ENCODE measurements at regions not wholly inside any gene's neighbourhood (a gene's known extent, or its start where the extent isn't known, plus 50 kb on each side); places are given as distances from the start of the nearest gene placed in this dataset.
"Not testable (repeated sequence)": the region's sequence is repeated elsewhere in the genome, so short reads cannot be mapped to it uniquely, and the experiment has no call there.

DNA sequence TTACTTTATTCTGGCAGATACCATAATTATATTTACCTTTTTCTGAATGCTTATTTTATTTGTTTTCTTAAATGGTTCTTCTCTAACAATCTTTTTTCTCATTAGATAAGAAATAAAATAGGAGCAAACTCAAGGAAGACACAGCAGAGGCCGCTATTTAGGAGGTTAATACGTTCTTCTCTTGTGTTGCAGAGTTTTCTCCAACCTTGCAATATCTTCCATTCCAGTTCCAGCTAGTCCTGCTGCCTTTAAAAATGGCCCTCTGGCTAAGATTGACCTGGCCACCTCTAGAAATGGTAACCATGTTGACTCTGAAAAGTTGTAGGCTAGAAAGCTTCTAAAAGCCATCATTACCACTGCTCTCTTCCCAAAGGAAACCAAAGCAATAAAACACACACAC, 718.8 kb downstream of the MAT2B start:
- DNase-seq, result no peak

DNA sequence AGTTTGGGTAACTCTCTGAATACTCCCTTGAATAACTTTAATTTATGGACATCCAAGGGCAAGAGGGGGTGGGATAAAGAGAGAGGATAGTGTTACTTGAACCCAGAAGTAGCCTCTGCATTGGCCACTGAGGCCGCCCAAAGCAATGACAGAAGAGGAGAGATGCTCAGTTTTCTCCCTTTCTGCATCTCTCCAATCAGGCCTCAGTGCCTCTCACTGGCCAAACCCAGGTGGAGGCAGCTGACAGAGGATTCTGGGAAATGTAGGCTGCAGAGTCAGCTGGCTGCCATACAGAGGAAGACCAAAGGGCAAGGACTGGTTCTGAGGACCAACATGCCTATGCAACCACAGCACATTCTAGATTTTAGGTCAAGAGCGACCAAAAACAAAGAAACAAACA, 719.4 kb downstream of the MAT2B start:
- no peak for DNase-seq

DNA sequence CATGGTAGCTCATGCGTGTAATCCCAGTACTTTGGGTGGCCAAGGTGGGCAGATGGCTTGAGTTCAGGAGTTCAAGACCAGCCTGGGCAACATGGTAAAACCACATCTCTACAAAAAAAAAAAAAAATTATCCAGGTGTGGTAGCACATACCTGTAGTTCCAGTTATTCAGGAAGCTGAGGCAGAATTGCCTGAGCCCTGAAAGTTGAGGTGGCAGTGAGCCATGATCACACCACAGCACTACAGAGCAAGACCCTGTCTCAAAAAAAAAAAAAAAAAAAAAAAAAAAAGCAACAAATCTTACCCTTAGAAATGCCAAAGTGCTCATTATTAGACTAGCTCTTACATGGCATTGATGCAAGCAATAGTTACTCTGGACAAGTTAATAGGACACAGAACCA, 724.9 kb downstream of the MAT2B start:
- DNase-seq, result no peak

DNA sequence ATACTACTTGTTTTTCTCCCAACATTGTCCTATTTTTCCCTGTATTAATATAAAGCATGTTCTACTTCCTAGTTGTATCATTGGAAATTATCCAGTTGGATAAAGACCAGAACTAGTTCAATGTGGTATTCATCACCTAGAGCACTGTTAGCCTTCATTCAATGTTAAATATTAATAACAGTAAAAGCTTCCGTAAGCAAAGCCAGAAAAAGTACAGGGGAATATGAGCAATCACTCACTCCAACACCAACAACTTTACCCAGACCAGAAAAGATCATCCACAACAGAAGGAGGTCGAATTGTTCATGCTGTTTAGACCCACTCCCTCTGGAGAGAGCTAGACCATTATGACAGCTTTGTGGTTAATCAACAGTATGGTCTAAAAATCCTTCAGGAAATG, 728.4 kb downstream of the MAT2B start:
- no peak for DNase-seq

DNA sequence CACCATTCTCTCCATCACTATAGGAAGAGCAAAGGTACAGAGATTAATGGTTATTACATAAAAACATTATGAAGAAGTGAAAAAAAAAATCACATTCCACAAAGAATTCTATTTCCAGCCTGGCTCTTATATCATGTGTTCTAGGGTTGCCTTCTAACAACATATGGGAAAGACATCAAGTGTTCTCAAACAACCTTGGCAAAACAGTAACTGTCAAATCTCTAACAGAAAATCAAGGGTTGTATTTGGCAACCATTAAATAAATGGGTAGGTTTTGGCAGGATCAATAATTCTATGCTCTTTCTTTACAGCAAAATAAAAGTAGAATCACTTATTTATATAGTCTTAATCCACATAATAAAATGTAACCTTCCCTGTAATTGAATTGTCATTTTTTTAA, 728.9 kb downstream of the MAT2B start:
- DNase-seq, result no peak

DNA sequence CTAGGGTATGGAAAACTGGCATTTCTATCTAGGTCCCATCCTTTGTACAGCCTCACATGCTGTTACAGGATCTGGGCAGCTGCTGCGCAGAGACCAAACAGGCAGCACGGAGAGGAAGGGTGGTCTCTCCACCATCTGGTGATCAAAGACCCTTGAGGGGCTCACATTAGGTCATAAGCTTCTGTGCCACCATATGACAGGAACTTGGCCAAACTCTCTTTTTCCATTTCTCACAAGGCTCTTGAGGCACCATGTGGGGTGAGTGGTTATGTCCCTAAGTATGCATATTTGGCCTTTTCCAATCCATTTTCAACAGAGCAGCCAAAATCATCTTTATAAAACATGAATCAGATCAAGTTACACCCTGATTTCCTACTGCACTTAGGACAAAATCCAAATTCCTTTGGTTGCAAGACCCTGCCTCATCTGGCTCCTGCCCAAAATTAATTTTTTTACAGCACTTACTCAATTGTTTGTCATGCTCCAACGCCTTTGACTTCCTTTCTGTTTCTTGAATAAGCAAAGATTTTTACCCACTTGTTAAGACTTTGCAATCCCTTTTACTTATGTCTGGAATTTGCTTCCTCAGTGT, 730.0 kb downstream of the MAT2B start:
- DNase-seq, result no peak

DNA sequence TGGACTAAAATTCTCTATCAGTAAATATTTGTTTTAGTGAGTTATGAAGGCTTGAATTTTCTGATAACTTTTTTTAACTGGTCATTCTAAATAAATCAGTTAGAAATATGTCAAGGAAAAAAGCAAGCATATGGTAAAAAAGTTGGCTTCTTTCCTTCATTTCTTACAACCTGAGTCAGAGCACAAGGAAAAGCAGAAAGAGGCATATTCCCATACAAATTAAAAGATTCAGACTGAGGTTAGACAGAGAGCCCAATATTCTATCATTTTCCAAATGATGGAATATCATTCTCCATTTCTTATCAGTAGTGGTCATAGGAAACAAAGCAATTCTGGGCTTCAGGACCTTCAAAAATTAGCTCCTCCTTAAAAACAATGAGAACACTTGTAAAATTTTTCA, 732.1 kb downstream of the MAT2B start:
- no peak for DNase-seq

DNA sequence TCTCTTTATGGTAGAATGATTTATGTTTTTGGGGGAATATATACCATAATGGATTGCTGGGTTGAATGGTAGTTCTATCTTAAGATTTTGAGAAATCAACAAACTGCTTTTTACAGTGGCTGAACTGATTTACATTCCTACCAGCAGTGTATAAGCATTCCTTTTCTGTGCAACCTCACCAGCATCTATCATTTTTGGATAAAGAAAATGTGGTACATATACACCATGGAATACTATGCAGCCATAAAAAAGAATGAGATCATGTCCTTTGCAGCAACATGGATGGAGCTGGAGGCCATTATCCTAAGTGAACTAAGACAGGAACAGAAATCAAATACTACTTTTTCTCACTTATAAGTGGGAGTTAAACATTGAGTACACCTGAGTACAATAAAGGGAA, 746.4 kb downstream of the MAT2B start:
- not testable (repeated sequence) for DNase-seq

DNA sequence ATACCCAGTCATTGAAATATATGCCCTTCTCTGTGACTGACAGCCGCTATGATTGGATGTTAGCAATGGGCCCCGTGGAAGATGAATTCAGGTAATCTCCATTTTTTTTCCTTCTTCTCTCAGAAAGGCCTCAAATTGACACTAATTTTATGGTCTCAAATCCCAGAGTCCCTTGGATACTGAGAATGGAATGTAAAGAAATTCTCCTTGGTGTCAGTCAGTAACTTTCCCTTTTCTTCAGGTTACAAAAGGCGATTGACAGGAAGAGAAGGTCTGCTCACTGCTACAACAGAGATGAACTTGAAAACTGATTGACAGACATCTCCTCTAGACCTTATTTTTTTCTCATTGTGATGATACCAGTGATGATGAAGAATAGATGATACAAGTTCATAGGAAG, 748.3 kb downstream of the MAT2B start:
- no peak for DNase-seq

DNA sequence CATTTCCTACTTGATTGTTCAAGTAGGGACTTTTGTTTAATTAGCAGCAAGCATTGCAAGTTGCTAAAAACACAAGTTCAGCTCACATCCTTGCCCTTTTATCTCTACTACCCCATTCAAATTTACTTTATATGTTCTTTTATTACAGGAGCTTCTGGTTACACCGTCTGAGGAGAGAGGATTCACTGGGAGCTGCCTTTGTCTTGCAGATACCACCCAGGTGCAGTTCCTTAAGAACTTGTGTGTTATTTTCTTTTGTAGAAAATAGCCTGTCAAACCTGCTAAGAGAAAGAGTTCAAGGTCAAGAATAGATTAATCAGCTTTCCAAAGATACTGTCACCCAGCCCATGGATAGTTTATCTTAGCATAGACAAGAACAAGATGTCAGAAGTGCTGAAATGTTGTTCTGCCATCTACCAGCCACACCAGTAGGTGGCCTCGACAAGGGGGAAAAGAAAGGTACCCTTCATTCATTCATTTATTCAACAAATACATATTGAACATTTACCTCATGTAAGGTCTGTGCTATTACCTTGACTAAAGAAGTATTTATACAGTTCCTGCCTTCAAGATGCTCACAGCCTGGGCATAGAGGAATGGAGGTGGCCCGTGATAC, 750.3 kb downstream of the MAT2B start:
- no peak for DNase-seq

DNA sequence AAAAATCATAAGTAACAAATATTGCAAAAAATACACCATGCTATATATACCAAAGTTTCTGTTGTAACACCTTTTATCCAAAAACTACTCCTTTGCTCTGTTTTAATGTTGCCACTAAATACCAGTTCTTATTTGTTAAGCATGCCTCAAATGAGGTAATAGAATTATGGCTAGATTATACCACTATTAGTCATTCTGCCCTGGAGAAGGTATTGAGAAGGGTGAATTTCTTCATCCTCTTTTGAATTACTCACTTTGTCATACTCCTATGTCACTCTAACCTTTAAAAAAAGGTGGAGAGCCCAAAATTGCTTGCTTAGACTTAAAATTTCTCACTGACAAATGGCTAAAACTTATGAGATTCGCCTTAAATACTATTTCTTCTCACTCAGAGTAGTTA, 750.9 kb downstream of the MAT2B start:
- no peak for DNase-seq

DNA sequence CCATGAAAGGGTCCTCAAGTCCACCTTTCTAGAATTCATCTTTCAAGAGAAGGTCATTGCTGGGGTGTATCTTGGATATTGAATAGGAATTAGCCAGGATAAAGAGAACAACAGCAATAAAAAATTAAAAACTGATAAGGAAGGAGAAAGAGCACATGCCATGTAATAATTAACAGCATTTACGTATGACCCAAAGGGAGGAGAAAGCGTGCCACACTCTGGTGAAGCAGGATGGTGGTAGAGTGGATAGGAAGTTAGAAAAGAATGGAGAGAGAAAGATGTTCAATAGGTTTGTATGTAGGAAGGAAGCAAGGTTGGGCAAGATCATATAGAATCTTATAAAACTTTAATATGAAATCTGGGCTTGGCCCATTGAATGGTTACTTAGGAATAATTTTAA, 751.5 kb downstream of the MAT2B start:
- DNase-seq, result no peak

DNA sequence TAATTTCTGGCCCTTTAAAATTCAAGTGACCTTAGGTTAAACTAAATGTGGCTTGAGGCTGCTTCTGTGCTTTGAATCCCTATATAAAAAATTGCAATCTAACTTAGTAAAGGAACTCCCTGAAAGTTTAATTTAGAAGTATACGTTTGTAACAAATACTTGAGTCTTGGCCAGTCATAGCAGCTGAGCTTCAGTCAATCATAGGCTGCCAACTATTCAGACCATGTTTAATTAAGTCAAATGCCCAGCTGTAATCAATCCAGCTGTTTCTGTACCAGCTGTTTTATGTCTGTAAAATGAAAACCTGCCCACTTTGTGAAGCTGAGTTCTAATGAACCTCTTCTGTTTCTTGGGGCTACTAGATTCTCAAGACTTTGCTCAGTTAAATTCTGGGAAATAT, 760.1 kb downstream of the MAT2B start:
- no peak for DNase-seq

DNA sequence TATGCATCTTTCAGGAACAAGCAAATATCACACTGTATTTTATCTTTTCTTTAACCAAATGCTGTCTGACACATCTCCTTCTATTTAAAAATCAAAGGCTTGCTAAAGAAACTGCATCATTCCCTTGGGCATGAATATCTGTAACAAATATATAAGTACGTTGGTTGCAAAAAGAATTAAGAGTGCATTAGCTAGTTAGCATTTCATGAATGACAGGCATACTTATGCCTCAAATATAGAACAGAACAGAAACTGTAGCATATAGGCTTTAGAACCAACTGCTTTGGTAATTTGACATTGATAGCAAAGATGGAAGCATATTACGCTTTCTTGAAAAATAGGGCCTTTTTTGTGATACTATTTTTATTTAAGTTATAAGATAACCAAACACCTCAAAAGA, 761.2 kb downstream of the MAT2B start:
- no peak for DNase-seq

DNA sequence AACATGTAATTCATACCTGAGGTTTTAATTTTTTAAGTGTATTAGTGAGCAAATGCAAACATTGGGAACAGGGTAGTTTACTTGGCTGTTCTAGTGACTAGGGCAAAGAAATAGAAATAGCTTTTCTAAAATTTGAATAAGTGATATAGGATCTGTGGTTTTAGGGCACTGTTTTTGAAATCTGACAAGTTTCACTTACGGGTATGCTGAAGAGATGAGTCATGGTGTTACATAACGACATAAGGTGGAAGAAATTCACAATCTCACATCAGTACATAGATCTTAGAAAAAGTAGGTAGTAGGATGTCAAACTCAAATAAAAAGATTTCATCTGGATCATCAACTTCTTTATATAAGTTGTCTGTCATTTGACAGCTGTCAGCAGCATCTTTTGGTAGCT, 772.3 kb downstream of the MAT2B start:
- no peak for DNase-seq

DNA sequence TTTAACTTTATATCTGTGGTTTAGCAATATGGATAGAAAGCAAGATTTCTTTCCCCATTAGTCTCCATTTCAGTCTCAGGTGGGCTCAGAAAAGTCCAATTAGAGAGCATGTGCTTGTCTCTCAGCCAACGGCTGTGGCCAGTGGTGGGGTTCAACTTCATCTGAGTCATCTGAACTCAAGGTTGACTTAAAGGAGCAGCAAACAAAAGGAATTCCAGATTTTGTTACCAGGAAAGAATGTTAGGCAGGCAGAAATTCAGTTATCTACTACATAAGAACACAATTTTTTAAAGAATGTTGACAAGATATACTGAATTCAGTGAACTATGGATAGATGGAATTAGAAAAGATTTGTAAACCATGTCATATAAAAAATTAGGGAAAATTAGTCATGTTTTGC, 784.1 kb downstream of the MAT2B start:
- DNase-seq, result no peak

DNA sequence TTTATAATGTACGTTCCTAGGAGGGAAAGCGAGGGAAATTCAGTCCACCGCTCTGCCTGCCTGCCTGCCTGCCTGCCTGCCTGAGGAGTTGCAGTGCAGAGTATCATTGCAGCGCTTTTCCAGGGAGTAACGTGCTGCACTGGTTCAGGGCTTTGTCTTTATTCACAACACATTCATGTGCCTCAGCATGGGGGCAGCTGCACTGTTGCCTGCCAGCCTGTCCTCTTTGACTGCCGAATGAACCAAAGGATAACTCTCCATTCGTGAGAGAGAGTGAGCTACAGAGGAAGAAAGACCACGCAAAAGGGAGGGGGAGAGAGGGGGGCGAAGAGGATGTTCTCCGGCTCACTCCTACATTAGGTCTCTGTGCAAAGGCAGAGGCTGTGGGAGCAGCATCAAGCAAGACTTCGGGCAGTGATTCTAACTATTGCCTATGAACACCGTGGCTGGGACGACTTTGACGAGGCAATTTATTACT, 791.2 kb downstream of the MAT2B start:
- DNase-seq, result no peak

DNA sequence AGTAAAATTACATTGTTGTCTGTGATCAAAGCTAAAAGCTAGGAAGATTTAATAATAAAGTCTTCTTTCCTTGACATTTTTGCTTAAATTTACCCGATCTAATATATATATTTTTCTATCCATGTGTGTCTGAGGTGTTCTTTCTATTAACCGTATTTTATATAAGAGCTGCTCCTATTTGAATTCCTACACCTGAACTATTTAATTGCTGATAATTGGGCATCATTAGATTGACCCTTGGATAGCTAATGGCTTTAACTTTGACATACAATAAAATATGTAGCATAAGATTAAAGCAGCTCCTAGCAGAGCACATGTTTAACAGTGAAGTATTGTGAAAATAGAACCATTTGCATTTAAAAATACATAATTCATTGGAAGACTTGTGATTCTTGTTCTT, 792.7 kb downstream of the MAT2B start:
- no peak for DNase-seq

DNA sequence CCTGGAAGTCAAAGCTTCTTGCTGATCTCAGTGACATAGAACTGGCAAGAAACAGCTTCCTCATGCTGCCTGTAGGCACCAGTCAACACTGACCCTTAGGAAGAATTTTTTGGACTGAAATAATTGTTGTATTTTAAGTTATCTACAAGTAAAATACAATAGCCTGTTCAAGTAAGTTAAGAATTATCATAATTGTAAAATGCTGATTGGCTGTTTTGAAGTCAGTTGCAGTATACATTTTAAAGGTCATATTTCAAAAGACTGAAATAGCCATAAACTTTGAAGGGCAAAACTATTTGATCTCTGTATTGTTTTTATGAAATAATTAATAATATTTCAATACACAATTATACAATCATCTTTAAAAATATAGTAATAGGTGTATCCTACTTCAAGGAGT, 794.9 kb downstream of the MAT2B start:
- no peak for DNase-seq

DNA sequence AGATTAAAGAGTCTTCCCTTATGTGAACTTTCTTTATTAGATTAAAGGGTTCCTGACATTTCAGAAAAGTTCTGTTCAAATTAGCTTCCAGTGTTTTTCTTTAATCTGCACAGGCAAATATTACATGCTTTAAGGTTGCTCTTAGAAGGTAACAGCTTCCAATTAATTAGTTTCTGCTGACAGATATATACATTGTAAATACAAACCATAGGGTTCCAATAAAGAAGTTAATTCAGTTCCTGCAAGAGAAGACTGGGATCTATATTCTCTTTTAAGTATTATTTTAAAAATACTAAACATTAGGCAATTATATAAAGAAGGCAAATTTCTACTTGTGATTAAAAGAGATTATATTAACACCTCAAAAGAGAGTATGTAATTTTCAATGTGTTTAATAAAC, 795.7 kb downstream of the MAT2B start:
- no peak for DNase-seq

DNA sequence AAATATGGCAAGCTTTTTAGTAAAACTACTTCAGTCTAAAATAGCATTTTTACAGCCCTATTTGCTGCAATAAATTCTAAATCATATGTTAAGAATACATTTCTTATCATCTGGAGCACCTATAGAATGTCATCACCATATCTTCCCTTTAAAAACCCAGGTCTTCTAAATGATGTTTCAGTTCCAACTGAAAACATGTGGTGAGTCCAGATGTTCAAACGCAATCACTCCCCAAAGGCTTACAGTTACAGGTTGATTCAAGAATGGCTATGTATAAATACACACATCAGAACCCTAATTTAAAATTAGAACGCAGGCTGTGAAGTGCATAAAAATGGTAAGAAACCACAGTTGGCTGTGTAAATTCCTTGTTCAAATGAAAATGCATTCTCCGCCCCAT, 796.3 kb downstream of the MAT2B start:
- no peak for DNase-seq

DNA sequence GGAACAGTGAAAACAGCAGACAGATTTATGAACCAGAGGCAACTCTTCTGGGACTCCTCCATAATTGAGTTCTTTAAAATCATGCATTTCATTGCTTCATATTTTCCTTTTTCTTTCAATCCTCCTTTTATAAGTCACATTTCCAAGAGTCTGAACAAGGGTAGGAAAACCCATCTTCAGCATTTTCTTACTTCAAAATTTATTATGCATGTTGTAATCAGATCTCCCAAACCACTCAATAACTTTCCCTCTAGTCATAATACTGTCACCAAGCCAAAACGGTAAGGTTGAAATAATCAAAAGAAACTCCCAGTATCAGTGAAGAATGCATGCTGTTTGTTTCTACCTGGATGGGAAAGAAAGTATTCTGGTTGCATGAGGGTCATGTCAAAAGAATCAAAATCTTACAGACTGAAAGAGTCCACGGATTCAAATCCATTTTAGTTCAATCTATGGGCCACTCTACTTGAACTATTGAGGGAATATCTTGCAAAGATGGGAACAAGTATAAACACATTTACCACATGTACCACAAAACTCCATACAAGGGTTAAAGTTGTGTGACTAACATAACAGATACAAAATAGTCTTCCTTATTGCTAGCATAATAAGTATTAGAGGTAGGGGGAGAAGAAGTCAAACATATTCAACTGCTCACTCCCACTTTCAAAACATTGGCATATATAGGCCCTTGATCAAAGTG, 797.3 kb downstream of the MAT2B start:
- DNase-seq, result no peak

DNA sequence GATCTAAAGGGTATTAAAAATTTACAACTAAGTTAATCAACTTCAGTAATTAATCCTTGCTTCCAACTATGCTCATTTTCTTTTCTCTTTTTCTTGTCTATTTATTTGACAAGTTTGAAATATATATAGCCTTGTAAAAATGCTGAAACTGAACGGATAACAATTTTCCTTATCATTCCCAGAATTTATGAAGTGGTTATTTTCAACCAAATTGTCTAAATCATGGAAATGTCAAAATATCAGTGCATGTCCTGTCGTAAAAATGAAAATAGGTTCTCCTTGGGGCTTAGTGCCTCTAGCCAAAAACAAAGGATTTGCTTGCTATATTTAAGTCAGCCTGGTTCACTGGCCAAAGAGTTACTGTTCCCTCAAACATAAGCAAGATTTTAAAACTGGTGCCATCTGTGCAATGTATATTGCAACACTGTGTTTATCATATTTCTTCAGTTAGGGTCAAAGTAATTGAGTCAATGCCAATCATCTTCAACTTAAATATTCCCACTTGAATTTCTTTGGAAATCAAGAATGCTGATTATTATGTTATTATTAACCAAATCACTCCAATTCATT, 798.3 kb downstream of the MAT2B start:
- DNase-seq, result no peak

DNA sequence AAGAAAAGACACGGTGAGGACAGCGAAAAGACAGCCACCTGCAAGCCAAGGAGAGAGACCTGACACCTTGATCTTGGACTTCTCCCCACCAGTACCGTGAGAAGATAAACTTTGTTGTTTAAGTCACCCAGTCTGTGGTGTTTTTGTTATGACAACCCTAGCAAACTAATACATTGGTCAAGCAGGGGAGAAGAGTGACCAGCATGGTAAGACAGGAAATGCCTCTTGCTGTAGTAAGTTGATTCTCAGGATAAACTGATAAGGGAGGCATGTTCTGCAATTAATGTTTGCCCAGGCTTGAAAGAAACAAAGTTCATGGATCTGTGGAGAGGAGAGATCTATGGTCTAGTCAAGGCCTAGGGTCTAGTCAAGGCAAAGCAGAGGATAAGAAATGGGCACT, 801.2 kb downstream of the MAT2B start:
- no peak for DNase-seq

Data from activated gamma-delta T cell treated with Interleukin-2 at 50 U/mL for 16 hours (primary cell).